IMR-90 (cell line): ENCODE measurements at regions not wholly inside any gene's neighbourhood (a gene's known extent, or its start where the extent isn't known, plus 50 kb on each side); places are given as distances from the start of the nearest gene placed in this dataset.

Source experiments
- ATAC-seq: fragments of 200-7000 bp; cut with Tn5 transposase; 2 replicates; pipeline ENCODE4 v1.9.1; 2020; ENCODE audit warnings: low read depth, mild to moderate bottlenecking, moderate library complexity
- BruUV-seq: library from RNA; stranded (reverse); fragments of 400-500 nt; replicated peaks from 2 replicates; lab custom pipeline; 2021; lab: Mats Ljungman, UMichigan
- CTCF ChIA-PET: fragments of 300-600 bp; formaldehyde crosslinking; extraction: SDS; loops from one replicate; lab custom pipeline; 2021; ENCODE audit warnings: antibody characterized with exemption; lab: Yijun Ruan, JAX
- POLR2A ChIA-PET: fragments of 300-600 bp; sonication (Branson Sonifier 250); formaldehyde crosslinking; loops from one replicate; lab custom pipeline; 2022; ENCODE audit warnings: antibody characterized with exemption; ENCODE audit not compliant: unreplicated experiment; lab: Charles Lee
- DNase-seq: peaks from one replicate; pipeline ENCODE4 v3.0.0; 2013
- H2AFZ ChIP-seq: replicated peaks from 2 replicates; pipeline ENCODE3; 2013; ENCODE audit warnings: low read length, mild to moderate bottlenecking; ENCODE audit not compliant: poor library complexity
- H2AK5ac ChIP-seq: 2 replicates; pipeline ENCODE4 v1.6.1; 2013; ENCODE audit warnings: low read depth, low read length, inconsistent platforms
- H2AK9ac ChIP-seq: replicated peaks from 2 replicates; pipeline ENCODE3; 2013; ENCODE audit warnings: mild to moderate bottlenecking, low read depth, low read length, moderate library complexity; ENCODE audit not compliant: poor library complexity
- H2BK120ac ChIP-seq: 2 replicates; pipeline ENCODE4 v1.6.1; 2013; ENCODE audit warnings: low read depth, low read length, inconsistent platforms
- H2BK15ac ChIP-seq: 3 replicates; pipeline ENCODE4 v1.6.1; 2013; ENCODE audit warnings: low read depth, low read length, inconsistent platforms
- H2BK20ac ChIP-seq: 2 replicates; pipeline ENCODE4 v1.6.1; 2013; ENCODE audit warnings: low read depth, mild to moderate bottlenecking, inconsistent platforms, low read length, moderate library complexity
- H2BK5ac ChIP-seq: 2 replicates; pipeline ENCODE4 v1.6.1; 2013; ENCODE audit warnings: mild to moderate bottlenecking, low read depth, low read length, inconsistent platforms; ENCODE audit not compliant: poor library complexity, severe bottlenecking
- H3K14ac ChIP-seq: replicated peaks from 2 replicates; pipeline ENCODE4 v1.6.1; 2013; ENCODE audit warnings: low read depth, low read length, inconsistent platforms
- H3K18ac ChIP-seq: 2 replicates; pipeline ENCODE4 v1.6.1; 2013; ENCODE audit warnings: low read depth, low read length, control low read depth
- H3K23ac ChIP-seq: 2 replicates; pipeline ENCODE4 v1.6.1; 2013; ENCODE audit warnings: low read depth, low read length, inconsistent platforms
- H3K27ac ChIP-seq: 2 replicates; pipeline ENCODE4 v1.5.1; 2013; ENCODE audit warnings: mild to moderate bottlenecking, control low read depth, low read length; ENCODE audit not compliant: insufficient read depth
- H3K27me3 ChIP-seq: 2 replicates; pipeline ENCODE4 v1.6.1; 2013; ENCODE audit warnings: low read length; ENCODE audit not compliant: control insufficient read depth, insufficient read depth
- H3K36me3 ChIP-seq: 2 replicates; pipeline ENCODE4 v1.6.1; 2013; ENCODE audit warnings: low read length, mixed read lengths; ENCODE audit not compliant: control insufficient read depth, insufficient read depth
- H3K4ac ChIP-seq: 2 replicates; pipeline ENCODE4 v1.6.1; 2013; ENCODE audit warnings: low read depth, low read length, inconsistent platforms
- H3K4me1 ChIP-seq: 2 replicates; pipeline ENCODE4 v1.6.1; 2013; ENCODE audit warnings: low read length, mixed read lengths; ENCODE audit not compliant: control insufficient read depth, insufficient read depth
- H3K4me2 ChIP-seq: 2 replicates; pipeline ENCODE4 v1.6.1; 2013; ENCODE audit warnings: low read depth, mild to moderate bottlenecking, control low read depth, low read length, moderate library complexity
- H3K4me3 ChIP-seq: 2 replicates; pipeline ENCODE4 v1.5.1; 2013; ENCODE audit warnings: low read depth, mild to moderate bottlenecking, control low read depth, low read length, moderate library complexity; ENCODE audit not compliant: insufficient read depth
- H3K56ac ChIP-seq: 2 replicates; pipeline ENCODE4 v1.6.1; 2013; ENCODE audit warnings: low read length, inconsistent platforms; ENCODE audit not compliant: insufficient read depth; ENCODE audit errors: extremely low read depth
- H3K79me1 ChIP-seq, 2 experiments: 2 replicates each; pipeline ENCODE4 v1.6.1; 2013; ENCODE audit warnings: low read length in 2 of 2, inconsistent platforms in 1 of 2, low read depth in 1 of 2
- H3K9ac ChIP-seq: 2 replicates; pipeline ENCODE4 v1.6.1; 2013; ENCODE audit warnings: low read depth, low read length, control low read depth
- H3K9me1 ChIP-seq: 2 replicates; pipeline ENCODE4 v1.6.1; 2013; ENCODE audit warnings: low read length, inconsistent platforms; ENCODE audit not compliant: insufficient read depth
- H3K9me3 ChIP-seq: 2 replicates; pipeline ENCODE4 v1.6.1; 2013; ENCODE audit warnings: low read length; ENCODE audit not compliant: control insufficient read depth, insufficient read depth
- H4K20me1 ChIP-seq: 2 replicates; pipeline ENCODE4 v1.6.1; 2013; ENCODE audit warnings: low read length, inconsistent platforms; ENCODE audit not compliant: insufficient read depth
- H4K5ac ChIP-seq: 2 replicates; pipeline ENCODE4 v1.6.1; 2013; ENCODE audit warnings: mild to moderate bottlenecking, low read depth, low read length, control low read depth
- H4K8ac ChIP-seq, 2 experiments: 2 replicates each; pipeline ENCODE4 v1.6.1; 2013; ENCODE audit warnings: low read depth in 2 of 2, low read length in 2 of 2, control low read depth in 1 of 2, inconsistent platforms in 1 of 2
- H4K91ac ChIP-seq: 2 replicates; pipeline ENCODE4 v1.6.1; 2013; ENCODE audit warnings: low read depth, low read length, inconsistent platforms; ENCODE audit not compliant: insufficient read depth
- CHD1 ChIP-seq: IDR thresholded peaks from 2 replicates; pipeline ENCODE4 v1.6.1; 2012; ENCODE audit warnings: low read depth, low read length, improper control_type of control experiment
- MAFK ChIP-seq: IDR thresholded peaks from 2 replicates; pipeline ENCODE4 v1.6.1; 2012; ENCODE audit warnings: low read depth, low read length, improper control_type of control experiment
- MAZ ChIP-seq: IDR thresholded peaks from 2 replicates; pipeline ENCODE4 v1.6.1; 2012; ENCODE audit warnings: low read depth, mild to moderate bottlenecking, low read length, improper control_type of control experiment, moderate library complexity, borderline replicate concordance
- NFE2L2 ChIP-seq: fragments of 150-350 bp; IDR thresholded peaks from 2 replicates; pipeline ENCODE4 v1.6.1; 2016; ENCODE audit warnings: low read depth, mild to moderate bottlenecking, low read length
- POLR2A ChIP-seq: IDR thresholded peaks from 2 replicates; pipeline ENCODE4 v1.6.1; 2012; ENCODE audit warnings: mild to moderate bottlenecking, low read depth, low read length
- RFX5 ChIP-seq: IDR thresholded peaks from 2 replicates; pipeline ENCODE4 v1.8.0; 2012; ENCODE audit warnings: low read depth, mild to moderate bottlenecking, low read length, moderate library complexity
- WGBS, 2 experiments: methylation state at CpG; one replicate each; pipeline versions ENCODE4 v1.1.5 to v1.1.7; 2013; ENCODE audit warnings: missing lambda C conversion rate in 2 of 2; ENCODE audit not compliant: insufficient read length in 1 of 2; ENCODE audit errors: extremely low coverage in 2 of 2; 5-methylcytosine and 5-hydroxymethylcytosine counted together
- dilution Hi-C: fragments of 300-500 bp; cut with HindIII; formaldehyde crosslinking; loops from one replicate; pipeline ENCODE4 v1.14.3; 2018; ENCODE audit warnings: low sequenced_read_pairs; ENCODE audit not compliant: unreplicated experiment
- in situ Hi-C: fragments of 300-500 bp; cut with MboI; formaldehyde crosslinking; loops from 3 replicates; pipeline ENCODE4 v1.14.3; 2019; ENCODE audit warnings: low sequenced_read_pairs, inconsistent platforms, mixed read lengths
- intact Hi-C: fragments of 100-400 bp; cut with micrococcal nuclease; formaldehyde crosslinking; loops from 2 replicates; pipeline ENCODE4 v1.10.0; 2022
- TF ChIP-seq, protein P1 (sequence below): fragments of 150-350 bp; IDR thresholded peaks from 2 replicates; pipeline ENCODE4 v1.6.1; 2017; ENCODE audit warnings: mild to moderate bottlenecking, antibody characterized with exemption, low read length, low read depth

DNA sequence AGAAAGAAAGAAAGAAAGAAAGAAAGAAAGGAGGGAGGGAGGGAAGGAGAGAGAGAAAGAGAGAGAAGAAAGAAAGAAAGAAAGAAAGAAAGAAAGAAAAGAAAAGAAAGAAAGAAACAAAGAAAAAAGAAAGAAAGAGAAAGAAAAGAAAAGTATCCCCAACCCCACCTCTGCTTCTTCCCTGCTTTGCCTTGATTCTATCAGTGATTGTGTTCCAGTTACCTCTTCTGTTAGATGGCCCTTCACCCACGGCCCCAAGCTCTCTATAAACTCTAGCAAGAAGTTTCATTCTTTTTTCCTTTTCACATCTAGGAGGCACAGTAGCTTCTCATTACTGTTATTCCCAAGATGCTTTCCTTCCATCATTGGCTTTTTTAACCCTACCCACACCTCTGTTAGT is 1097.5 kb upstream of the ZEB2 start:
- Histone ChIP-seq H2BK15ac (no peak overlapping the region), H3K27me3 (no peaks in the 10 kb centered on the region), H2AK5ac (no peak overlapping the region), H3K79me1 (no peaks in the 10 kb centered on the region), H3K56ac (no peak overlapping the region), H4K91ac (no peak overlapping the region), H3K18ac (no peak overlapping the region; the same call in 1 of the 2 replicates), H3K23ac (no peak overlapping the region), H2BK20ac (peak overlapping the region; percentile 40; the same call in 1 of the 2 replicates), H2AK9ac (no peak overlapping the region), H4K8ac (no peak overlapping the region), H3K4me2 (no peak overlapping the region), H3K9ac (no peak overlapping the region), H3K4me1 (no peaks in the 10 kb centered on the region; the same call in 1 of the 2 replicates), H3K27ac (no peak overlapping the region), H3K4me3 (no peak overlapping the region), H3K14ac (no peak overlapping the region), H4K20me1 (no peaks in the 10 kb centered on the region), H2AFZ (no peak overlapping the region), H4K5ac (no peak overlapping the region), H2BK5ac (no peak overlapping the region), H3K4ac (no peak overlapping the region; the same call in 1 of the 2 replicates), H3K9me1 (no peaks in the 10 kb centered on the region), H2BK120ac (no peak overlapping the region), H3K36me3 (no peaks in the 10 kb centered on the region), H3K9me3 (no peaks in the 10 kb centered on the region)
- TF ChIP-seq MAZ (no peak), POLR2A (no peak), MAFK (no peak), CHD1 (no peak), NFE2L2 (no peak), RFX5 (no peak)
- TF ChIP-seq, protein P1, sequence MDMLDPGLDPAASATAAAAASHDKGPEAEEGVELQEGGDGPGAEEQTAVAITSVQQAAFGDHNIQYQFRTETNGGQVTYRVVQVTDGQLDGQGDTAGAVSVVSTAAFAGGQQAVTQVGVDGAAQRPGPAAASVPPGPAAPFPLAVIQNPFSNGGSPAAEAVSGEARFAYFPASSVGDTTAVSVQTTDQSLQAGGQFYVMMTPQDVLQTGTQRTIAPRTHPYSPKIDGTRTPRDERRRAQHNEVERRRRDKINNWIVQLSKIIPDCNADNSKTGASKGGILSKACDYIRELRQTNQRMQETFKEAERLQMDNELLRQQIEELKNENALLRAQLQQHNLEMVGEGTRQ = no peak
- in situ Hi-C loops (no loop called here), intact Hi-C loops (no loop called here), dilution Hi-C loops (no loop called here)
- ChIA-PET CTCF (no interaction called here), POLR2A (no interaction called here)
- no TSS peak for BruUV-seq
- no peak for ATAC-seq
- DNase-seq = no peak
- WGBS, 2 experiments = no CpG with 5 or more reads among the region's 1 CpG
